GM21576 (cell line): ENCODE measurements at regions not wholly inside any gene's neighbourhood (a gene's known extent, or its start where the extent isn't known, plus 50 kb on each side); places are given as distances from the start of the nearest gene placed in this dataset.
"Not testable (repeated sequence)": the region's sequence is repeated elsewhere in the genome, so short reads cannot be mapped to it uniquely, and the experiment has no call there.

Experiments used
- ATAC-seq: cut with Tn5 transposase; IDR thresholded peaks from one replicate; pipeline ENCODE4 v1.9.1; 2021; ENCODE audit warnings: mild to moderate bottlenecking, moderate library complexity; ENCODE audit not compliant: unreplicated experiment

DNA sequence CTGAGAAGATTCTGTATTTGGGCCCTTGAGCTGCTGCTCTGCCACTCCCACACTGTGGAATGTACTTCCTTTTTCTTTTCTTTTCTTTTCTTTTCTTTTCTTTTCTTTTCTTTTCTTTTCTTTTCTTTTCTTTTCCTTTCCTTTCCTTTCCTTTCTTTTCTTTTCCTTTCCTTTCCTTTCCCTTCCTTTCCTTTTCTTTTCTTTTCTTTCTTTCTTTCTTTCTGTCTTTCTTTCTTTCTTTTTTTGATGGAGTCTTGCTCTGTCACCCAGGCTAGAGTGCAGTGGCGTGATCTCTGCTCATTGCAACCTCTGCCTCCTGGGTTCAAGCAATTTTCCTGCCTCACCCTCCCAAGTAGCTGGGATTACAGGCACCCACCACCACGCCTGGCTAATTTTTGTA is 89.8 kb downstream of the DNAAF6 start:
- not testable (repeated sequence) for ATAC-seq

DNA sequence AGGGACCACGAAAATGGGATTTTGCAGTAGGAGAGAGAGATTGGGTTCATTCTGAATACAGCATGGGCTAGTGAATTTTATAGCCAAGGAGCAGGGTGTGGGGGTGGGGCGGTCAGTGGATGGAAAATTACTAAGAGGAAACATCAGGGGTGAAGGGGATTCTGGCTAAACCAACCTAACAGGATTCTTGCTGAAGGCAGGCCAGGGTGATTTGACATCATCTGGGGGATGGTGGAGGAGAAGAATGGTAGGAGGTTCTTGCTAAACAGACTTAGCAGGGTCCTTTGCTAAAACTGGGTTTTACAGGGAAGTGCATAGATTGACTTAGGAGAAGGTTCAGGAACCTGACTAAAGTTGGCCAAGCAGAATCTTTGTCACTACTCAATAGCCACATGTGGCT is 91.9 kb downstream of the DNAAF6 start:
- no peak for ATAC-seq

- no peak for ATAC-seq
Observed at GRCh38 chrX:107301253-107301652, 94.8 kb downstream of the DNAAF6 start.

DNA sequence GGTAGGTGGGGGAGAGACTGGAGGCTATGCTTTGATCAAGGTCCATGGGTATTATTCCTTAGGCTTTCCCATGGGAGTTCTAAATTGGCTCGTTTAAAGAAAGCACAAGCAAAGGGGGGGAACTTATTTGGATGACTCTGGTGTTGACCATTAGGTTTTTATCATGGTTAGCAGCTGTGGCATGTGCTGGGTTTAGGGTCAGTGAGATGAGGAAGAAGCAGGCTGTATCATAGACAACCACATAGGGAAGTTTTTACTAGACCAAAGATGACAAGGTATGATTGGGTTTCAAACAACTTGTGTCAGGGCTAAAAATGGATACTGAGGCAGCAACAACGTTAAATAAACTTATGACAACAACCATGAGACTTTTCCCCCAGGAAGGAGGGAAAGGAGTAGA is 97.7 kb downstream of the DNAAF6 start:
- ATAC-seq = no peak

GRCh38 chrX:107323786-107324492 is 117.5 kb downstream of the DNAAF6 start:
- ATAC-seq = no peak

DNA sequence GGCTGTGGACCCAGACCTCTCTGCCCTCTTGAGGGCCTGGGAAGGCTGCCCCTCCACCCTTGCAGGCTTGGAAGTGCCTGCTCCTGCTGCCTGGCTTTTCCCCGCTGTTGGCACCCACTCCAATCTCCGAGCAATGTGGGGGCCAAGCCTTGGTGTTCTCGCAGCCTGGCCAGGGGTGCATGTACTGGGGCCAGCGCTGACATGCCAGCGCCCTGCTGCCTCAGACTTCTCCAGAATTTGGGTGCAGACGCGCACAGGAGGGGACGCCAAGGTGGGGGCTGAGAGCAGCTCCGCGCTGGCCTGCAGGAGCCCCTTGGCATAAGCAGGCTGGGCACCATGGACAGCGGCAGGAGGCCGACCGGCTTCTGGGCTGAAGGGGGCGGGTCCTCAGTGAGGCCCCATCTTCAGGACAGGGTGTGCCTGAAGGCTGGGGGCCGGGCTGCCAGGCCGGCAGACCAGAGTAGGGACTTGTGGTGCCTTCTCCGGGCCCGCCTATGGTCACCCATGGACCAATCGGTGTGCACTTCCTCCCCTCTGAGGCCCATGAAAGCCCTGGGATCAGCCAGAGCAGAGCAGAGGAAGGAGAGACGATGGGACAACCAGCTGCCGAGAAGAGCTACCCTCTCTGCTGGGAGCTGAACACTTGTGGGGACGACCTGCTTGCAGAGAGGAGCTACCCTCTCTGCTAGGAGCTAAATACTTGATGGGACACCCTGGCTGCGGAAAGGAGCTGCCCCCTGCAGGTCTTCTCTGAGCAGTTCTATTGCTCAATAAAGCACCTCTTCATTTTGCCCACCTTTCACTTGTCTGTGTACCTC is 118.3 kb downstream of the DNAAF6 start:
- ATAC-seq = no peak

DNA sequence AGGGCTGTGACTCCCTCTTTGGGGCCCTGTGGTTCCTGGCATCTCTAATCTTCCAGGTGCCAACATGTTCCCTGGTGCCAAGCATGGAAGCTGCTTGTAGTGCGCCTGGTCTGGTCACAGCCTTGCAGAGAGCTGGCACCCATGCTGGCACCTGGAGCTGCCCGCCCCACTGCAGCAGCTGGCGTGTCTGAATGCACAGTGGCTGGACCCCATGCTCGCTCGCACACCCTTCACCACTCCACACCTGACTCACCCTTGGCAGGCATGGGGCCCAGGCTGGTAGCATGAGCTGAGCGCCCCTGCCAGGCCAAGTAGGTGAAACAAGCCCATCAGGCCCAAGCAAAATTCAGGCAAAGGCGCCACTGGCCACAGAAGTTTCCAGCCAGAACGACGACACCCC is 119.1 kb downstream of the DNAAF6 start:
- ATAC-seq = no peak

- ATAC-seq = no peak
Observed at GRCh38 chrX:107348051-107348450, 101.4 kb upstream of the FRMPD3 start.

DNA sequence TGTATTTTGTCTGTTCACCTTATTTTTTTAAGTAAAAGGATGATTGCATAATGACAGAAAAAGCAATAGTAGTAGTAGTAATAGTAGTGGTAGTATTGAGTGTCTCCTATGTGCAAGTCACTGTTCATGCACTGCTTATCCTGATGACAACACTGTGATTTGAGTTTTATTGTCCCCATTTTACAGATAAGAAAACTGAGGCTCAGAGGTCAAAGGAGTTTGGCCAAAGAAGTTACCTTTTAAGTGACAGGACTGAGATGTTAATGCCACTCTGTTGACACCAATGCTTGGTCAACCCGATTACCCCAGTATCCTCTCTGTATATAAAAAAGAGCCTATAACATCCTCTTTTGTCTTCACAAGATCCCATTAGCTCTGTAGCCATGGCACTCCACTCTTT is 100.5 kb upstream of the FRMPD3 start:
- ATAC-seq = no peak

DNA sequence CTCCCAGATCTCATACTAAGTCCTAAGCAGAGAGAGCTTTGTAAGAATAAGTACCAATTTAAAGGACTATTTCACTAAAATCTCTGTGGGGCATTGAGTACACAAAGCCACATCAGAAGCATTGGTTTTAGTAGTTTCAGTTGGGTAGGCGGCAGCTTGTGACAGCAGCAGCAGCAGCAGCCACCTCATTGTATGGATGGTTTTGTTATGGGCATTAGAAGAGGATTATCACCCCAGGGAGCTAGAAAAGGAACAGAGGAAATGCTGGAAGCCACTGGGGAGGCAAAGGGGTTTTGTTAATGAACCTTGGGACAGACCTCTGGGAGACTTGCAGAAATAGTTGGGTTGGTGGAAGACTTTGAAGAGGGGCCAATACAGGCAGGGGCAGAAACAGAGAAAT is 93.9 kb upstream of the FRMPD3 start:
- no peak for ATAC-seq

DNA sequence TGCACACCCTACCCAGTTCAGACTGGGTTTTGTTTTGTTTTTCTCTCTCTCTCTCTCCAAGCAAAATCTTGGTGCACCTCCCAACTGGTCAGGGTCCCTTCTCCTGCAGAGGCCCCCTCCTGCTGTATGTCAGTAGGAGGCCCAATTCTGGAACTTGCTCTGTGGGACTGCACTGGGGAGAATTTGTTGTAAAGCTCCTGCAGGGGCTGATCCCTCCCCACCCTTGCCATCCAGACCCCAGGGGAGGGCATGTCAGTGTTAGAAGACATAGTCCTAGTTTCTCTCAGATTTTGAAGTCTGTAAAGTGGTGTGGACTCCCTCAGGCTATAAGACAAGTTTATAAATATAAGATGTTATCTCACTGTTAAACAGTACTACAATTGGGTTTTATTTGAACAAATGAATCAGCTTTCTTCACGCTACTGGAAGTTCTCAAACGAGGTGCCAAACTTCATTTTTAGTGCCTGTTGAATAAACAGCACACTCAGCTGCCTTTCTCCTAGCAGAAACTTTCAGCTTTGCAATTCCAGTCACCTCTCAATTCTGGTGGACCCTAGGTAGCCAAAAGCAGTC is 88.6 kb upstream of the FRMPD3 start:
- ATAC-seq = no peak

DNA sequence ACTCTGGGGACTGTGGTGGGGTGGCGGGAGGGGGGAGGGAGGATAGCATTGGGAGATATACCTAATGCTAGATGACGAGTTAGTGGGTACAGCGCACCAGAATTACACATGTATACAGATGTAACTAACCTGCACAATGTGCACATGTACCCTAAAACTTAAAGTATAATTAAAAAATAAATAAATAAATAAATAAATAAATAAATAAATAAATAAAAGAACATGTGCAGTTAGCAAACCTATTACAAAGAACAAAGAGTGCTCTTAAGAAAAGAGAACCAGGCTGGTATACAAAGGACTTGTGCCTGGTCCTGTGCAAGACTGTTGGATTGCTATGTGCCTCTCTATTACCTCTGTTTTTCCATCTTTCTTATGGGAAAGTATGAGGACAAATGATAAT is 79.3 kb upstream of the FRMPD3 start:
- not testable (repeated sequence) for ATAC-seq

DNA sequence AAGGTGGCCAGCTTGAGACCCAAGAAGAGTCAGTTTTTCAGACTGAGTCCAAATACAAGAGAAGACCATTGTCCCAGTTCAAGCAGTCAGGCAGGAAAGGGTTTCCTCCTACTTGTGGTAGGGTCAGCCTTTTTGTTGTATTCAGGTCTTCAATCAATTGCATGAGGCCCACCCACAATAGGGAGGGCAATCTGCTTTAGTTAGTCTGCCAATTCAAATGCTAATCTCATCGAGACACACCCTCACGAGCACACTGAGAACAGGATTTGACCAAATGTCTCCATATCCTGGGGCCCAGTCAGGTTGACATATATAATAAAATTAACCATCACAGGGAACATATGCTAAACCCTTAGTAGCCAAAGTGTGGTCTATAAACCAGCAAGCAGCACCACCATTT is 75.3 kb upstream of the FRMPD3 start:
- ATAC-seq = no peak

- ATAC-seq = no peak
Observed at GRCh38 chrX:107374831-107375230, 74.6 kb upstream of the FRMPD3 start.

DNA sequence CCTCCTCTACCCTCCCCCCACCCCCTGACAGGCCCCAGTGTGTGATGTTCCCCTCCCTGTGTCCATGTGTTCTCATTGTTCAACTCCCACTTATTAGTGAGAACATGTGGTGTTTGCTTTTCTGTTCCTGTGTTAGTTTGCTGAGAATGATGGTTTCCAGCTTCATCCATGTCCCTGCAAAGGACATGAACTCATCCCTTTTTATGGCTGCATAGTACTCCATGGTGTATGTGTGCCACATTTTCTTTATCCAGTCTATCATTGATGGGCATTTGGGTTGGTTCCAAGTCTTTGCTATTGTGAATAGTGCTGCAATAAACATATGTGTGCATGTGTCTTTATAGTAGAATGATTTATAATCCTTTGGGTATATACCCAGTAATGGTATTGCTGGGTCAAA is 73.3 kb upstream of the FRMPD3 start:
- ATAC-seq = not testable (repeated sequence)

DNA sequence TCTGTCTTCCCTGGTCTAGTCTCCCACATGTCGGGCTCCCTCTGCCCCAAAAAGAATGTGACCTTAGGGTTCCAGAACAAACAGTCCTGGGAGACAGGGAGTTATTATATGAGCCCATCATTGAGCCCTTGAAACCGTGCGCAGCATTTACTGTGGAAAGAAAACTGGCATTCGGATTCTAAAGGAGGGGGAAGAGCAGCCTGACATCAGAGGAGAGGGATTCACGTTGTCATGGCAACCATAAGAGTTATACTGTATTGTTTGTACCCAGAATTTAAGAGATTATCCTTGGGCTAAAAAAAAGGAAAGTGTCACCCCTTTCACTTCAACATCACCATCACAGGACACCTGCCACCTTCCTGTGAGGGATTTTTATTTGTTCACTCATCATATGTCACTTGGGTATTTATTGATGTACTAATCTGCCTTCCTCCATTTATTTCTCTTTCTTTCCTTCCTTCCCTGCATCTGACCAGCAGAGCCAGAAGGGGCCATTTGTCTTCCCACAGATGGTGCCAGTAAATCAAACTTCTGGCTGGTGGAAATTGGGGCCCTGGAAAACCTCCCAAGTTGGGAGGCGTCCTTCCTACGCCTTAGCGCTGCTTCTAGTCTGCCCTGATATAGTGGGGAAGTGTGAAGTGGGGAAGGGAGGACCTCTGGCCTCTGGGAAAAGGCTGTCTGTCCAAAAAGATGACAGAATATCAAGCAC is 64.9 kb upstream of the FRMPD3 start:
- no peak for ATAC-seq

DNA sequence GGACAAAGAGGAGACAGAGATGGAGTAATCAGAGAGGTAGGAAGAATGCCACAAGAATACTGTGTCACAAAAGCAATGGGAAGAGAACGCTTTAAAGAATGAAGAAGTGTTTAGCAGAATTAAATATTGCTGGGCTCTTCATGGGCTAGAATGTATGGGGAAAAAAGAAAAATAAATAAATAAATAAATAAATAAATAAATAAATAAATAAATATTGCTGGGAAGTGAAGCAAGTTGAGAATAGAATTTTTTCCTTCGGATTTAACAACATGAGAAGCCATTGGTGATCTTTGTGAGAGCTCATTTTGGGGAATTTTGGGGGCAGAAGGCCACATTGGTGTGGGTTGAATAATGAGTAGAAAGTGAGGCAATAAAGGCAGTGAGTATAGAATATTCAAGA is 59.7 kb upstream of the FRMPD3 start:
- no peak for ATAC-seq

DNA sequence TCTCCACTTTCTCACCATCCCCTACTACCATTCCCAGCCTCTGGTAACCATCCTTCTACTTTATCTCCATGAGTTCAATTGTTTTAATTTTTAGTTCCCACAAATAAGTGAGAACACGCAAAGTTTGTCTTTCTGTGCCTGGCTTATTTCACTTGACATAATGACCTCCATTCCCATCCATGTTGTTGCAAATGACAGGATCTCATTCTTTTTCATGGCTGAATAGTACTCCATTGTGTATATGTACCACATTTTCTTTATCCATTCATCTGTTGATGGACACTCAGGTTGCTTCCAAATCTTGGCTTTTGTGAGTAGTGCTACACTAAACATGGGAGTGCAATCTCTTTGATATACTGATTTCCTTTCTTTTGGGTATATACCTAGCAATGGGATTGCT is 55.8 kb upstream of the FRMPD3 start:
- not testable (repeated sequence) for ATAC-seq

GRCh38 chrX:107396235-107396634 is 53.2 kb upstream of the FRMPD3 start:
- no peak for ATAC-seq

- no peak for ATAC-seq
Observed at GRCh38 chrX:107396783-107397182, 52.7 kb upstream of the FRMPD3 start.

DNA sequence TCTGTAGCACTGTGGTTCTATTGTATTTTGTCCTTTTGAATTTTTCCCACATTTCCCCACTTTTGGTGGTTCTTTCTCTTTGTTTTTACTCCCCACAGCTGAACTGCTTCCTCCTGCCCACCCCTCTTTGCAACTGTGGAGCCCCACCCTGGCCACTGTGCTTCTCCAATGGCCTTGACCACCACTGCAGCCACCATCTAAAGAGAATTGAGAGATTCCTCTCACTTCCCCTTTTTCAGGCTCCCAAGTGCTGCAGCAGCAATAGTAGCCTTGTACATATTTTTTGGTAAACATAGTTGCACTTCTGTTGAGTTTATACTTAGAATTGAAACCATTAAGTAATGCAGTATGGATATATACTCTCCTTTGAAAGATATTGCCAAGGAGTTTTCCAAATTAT is 51.3 kb upstream of the FRMPD3 start:
- peak; percentile 87 for ATAC-seq
